H9 (cell line): ENCODE measurements at regions not wholly inside any gene's neighbourhood (a gene's known extent, or its start where the extent isn't known, plus 50 kb on each side); places are given as distances from the start of the nearest gene placed in this dataset.

ENCODE experiments used
- DNase-seq: peaks from one replicate; pipeline ENCODE4 v3.0.0-alpha.2; 2017
- H2AFZ ChIP-seq: one replicate; pipeline ENCODE4 v1.6.1; 2013; ENCODE audit warnings: mild to moderate bottlenecking, low read length, control low read depth, moderate library complexity
- H2AK5ac ChIP-seq: 2 replicates; pipeline ENCODE4 v1.6.1; 2013; ENCODE audit warnings: low read length, control low read depth, mixed read lengths; ENCODE audit not compliant: insufficient read length
- H2BK120ac ChIP-seq: one replicate; pipeline ENCODE4 v1.6.1; 2013; ENCODE audit warnings: low read depth, mild to moderate bottlenecking, low read length, control low read depth, inconsistent platforms; ENCODE audit not compliant: poor library complexity, severe bottlenecking
- H2BK12ac ChIP-seq: 2 replicates; pipeline ENCODE4 v1.6.1; 2013; ENCODE audit warnings: low read length, control low read depth, mixed read lengths, low read depth; ENCODE audit not compliant: insufficient read length
- H2BK15ac ChIP-seq: 2 replicates; pipeline ENCODE4 v1.6.1; 2013; ENCODE audit warnings: low read depth, low read length, control low read depth
- H2BK20ac ChIP-seq: one replicate; pipeline ENCODE4 v1.6.1; 2013; ENCODE audit warnings: low read depth, mild to moderate bottlenecking, low read length, control low read depth, inconsistent platforms; ENCODE audit not compliant: poor library complexity, severe bottlenecking
- H2BK5ac ChIP-seq: 2 replicates; pipeline ENCODE4 v1.6.1; 2013; ENCODE audit warnings: low read length, control low read depth, mixed read lengths; ENCODE audit not compliant: insufficient read length
- H3K14ac ChIP-seq: 2 replicates; pipeline ENCODE4 v1.6.1; 2013; ENCODE audit warnings: low read length, control low read depth; ENCODE audit not compliant: insufficient read depth
- H3K18ac ChIP-seq: 2 replicates; pipeline ENCODE4 v1.6.1; 2013; ENCODE audit warnings: low read depth, mild to moderate bottlenecking, mixed read lengths, low read length, control low read depth; ENCODE audit not compliant: insufficient read length
- H3K23ac ChIP-seq: 2 replicates; pipeline ENCODE4 v1.6.1; 2013; ENCODE audit warnings: low read length, control low read depth, mixed read lengths, low read depth; ENCODE audit not compliant: insufficient read length
- H3K23me2 ChIP-seq: 2 replicates; pipeline ENCODE4 v1.6.1; 2013; ENCODE audit warnings: low read depth, mild to moderate bottlenecking, mixed read lengths, low read length, control low read depth; ENCODE audit not compliant: insufficient read length, poor library complexity, severe bottlenecking
- H3K27ac ChIP-seq: 2 replicates; pipeline ENCODE4 v1.5.1; 2013; ENCODE audit warnings: low read length, control low read depth, mixed read lengths, low read depth; ENCODE audit not compliant: insufficient read length
- H3K27me3 ChIP-seq: 2 replicates; pipeline ENCODE4 v1.6.1; 2013; ENCODE audit warnings: low read length, control low read depth, inconsistent platforms; ENCODE audit not compliant: insufficient read depth
- H3K4ac ChIP-seq: 2 replicates; pipeline ENCODE4 v1.6.1; 2013; ENCODE audit warnings: low read depth, mild to moderate bottlenecking, control low read depth, inconsistent platforms, low read length, moderate library complexity
- H3K4me1 ChIP-seq: 2 replicates; pipeline ENCODE4 v1.6.1; 2013; ENCODE audit warnings: low read length, control low read depth, inconsistent platforms; ENCODE audit not compliant: insufficient read depth
- H3K4me2 ChIP-seq: 2 replicates; pipeline ENCODE4 v1.6.1; 2013; ENCODE audit warnings: low read length, control low read depth, mixed read lengths; ENCODE audit not compliant: insufficient read length, insufficient read depth
- H3K56ac ChIP-seq: 2 replicates; pipeline ENCODE4 v1.6.1; 2013; ENCODE audit warnings: low read depth, mild to moderate bottlenecking, mixed read lengths, low read length, control low read depth; ENCODE audit not compliant: insufficient read length
- H3K79me1 ChIP-seq: 2 replicates; pipeline ENCODE4 v1.6.1; 2013; ENCODE audit warnings: low read depth, mild to moderate bottlenecking, moderate library complexity, low read length, control low read depth, inconsistent platforms; ENCODE audit not compliant: insufficient read depth, poor library complexity, severe bottlenecking
- H3K79me2 ChIP-seq: 2 replicates; pipeline ENCODE4 v1.6.1; 2013; ENCODE audit warnings: low read length, control low read depth, inconsistent platforms; ENCODE audit not compliant: insufficient read depth
- H3K9ac ChIP-seq: 2 replicates; pipeline ENCODE4 v1.6.1; 2013; ENCODE audit warnings: low read length, control low read depth, mixed read lengths; ENCODE audit not compliant: insufficient read length; ENCODE audit errors: extremely low read depth
- H3K9me3 ChIP-seq: one replicate; pipeline ENCODE4 v1.6.1; 2013; ENCODE audit warnings: low read depth, low read length, inconsistent platforms; ENCODE audit not compliant: control insufficient read depth
- H3T11ph ChIP-seq: one replicate; pipeline ENCODE4 v1.6.1; 2013; ENCODE audit warnings: mild to moderate bottlenecking, low read length, control low read depth, inconsistent platforms
- H4K20me1 ChIP-seq: one replicate; pipeline ENCODE4 v1.6.1; 2013; ENCODE audit not compliant: control insufficient read depth, insufficient read length, insufficient read depth
- H4K5ac ChIP-seq: 2 replicates; pipeline ENCODE4 v1.6.1; 2013; ENCODE audit warnings: low read depth, mild to moderate bottlenecking, mixed read lengths, low read length, control low read depth; ENCODE audit not compliant: insufficient read length
- H4K8ac ChIP-seq: replicated peaks from 2 replicates; pipeline ENCODE4 v1.6.1; 2013; ENCODE audit warnings: low read length, control low read depth, mixed read lengths, low read depth; ENCODE audit not compliant: insufficient read length
- H4K91ac ChIP-seq: 2 replicates; pipeline ENCODE4 v1.6.1; 2013; ENCODE audit warnings: low read depth, mild to moderate bottlenecking, moderate library complexity, mixed read lengths, low read length, control low read depth; ENCODE audit not compliant: insufficient read length
- H3K27ac Mint-ChIP-seq, 3 experiments: 2 replicates in 2 of 3; 3 replicates in 1 of 3; pipeline ENCODE4 v1.8.0; 2020 to 2021; ENCODE audit warnings: mixed read lengths in 3 of 3, mild to moderate bottlenecking in 1 of 3, moderate library complexity in 1 of 3
- H3K27me3 Mint-ChIP-seq: 2 replicates; pipeline ENCODE4 v1.8.0; 2021; ENCODE audit warnings: low read depth, mild to moderate bottlenecking, moderate library complexity, mixed read lengths
- H3K36me3 Mint-ChIP-seq, 3 experiments: 2 replicates in 2 of 3; 3 replicates in 1 of 3; pipeline ENCODE4 v1.8.0; 2020 to 2021; ENCODE audit warnings: low read depth in 3 of 3, mixed read lengths in 3 of 3; ENCODE audit not compliant: insufficient read depth in 1 of 3
- H3K4me1 Mint-ChIP-seq, 2 experiments: 2 replicates each; pipeline ENCODE4 v1.8.0; 2020; ENCODE audit warnings: mixed read lengths in 2 of 2
- H3K4me3 Mint-ChIP-seq, 2 experiments: 2 replicates in 1 of 2; 3 replicates in 1 of 2; pipeline ENCODE4 v1.8.0; 2020 to 2021; ENCODE audit warnings: mild to moderate bottlenecking in 2 of 2, mixed read lengths in 2 of 2, moderate library complexity in 1 of 2
- H3K9me3 Mint-ChIP-seq, 2 experiments: 2 replicates in 1 of 2; 3 replicates in 1 of 2; pipeline ENCODE4 v1.8.0; 2020; ENCODE audit warnings: mild to moderate bottlenecking in 2 of 2, mixed read lengths in 2 of 2, moderate library complexity in 1 of 2
- CTCF ChIP-seq: fragments of 200-600 bp; sonication (generic); conservative IDR thresholded peaks from 3 replicates; pipeline ENCODE4 v1.8.0; 2021; ENCODE audit warnings: antibody characterized with exemption, mild to moderate bottlenecking
- WGBS: extraction: QIAGEN DNeasy Blood & Tissue Kit; methylation state at CpG from one replicate; pipeline ENCODE4 v1.1.7; 2013; ENCODE audit warnings: missing lambda C conversion rate, low lambda C conversion rate, mixed read lengths; ENCODE audit not compliant: insufficient read length; ENCODE audit errors: extremely low coverage; 5-methylcytosine and 5-hydroxymethylcytosine counted together

GRCh38 chr20:58583586-58583985 is 67.5 kb upstream of the STX16 start:
- no peak for DNase-seq
- WGBS: no CpG with 5 or more reads among the region's 8 CpGs
- H4K91ac ChIP-seq: no peak overlapping the region
- no peaks in the 10 kb centered on the region for H3K4me1 ChIP-seq
- no peak overlapping the region for H2AFZ ChIP-seq
- Mint-ChIP-seq H3K9me3 (peaks cover 4 to 9% of the 10 kb centered on the region in 2 experiments; a peak in 4 of 5 replicates), H3K36me3 (no peaks in the 10 kb centered on the region), H3K4me1 (peaks cover 16 to 19% of the 10 kb centered on the region in 2 experiments), H3K27me3 (peaks cover 18% of the 10 kb centered on the region), H3K27ac (no peak overlapping the region), H3K4me3 (no peak overlapping the region)
- H4K8ac ChIP-seq: no peak overlapping the region
- H2BK20ac ChIP-seq: no peak overlapping the region
- no peak overlapping the region for H3K4ac ChIP-seq
- H2BK120ac ChIP-seq: no peak overlapping the region
- H3K23me2 ChIP-seq: no peaks in the 10 kb centered on the region
- H3K14ac ChIP-seq: no peak overlapping the region
- no peak overlapping the region for H3T11ph ChIP-seq
- no peaks in the 10 kb centered on the region for H4K20me1 ChIP-seq
- H3K27me3 ChIP-seq: no peaks in the 10 kb centered on the region
- no peak overlapping the region for H2BK15ac ChIP-seq
- H3K56ac ChIP-seq: no peak overlapping the region
- no peak overlapping the region for H3K23ac ChIP-seq
- H3K79me1 ChIP-seq: no peaks in the 10 kb centered on the region
- no peak overlapping the region for H3K4me2 ChIP-seq
- H3K79me2 ChIP-seq: no peaks in the 10 kb centered on the region
- H4K5ac ChIP-seq: no peak overlapping the region
- H2BK12ac ChIP-seq: no peak overlapping the region
- H3K9ac ChIP-seq: no peak overlapping the region
- no peak overlapping the region for H2AK5ac ChIP-seq
- no peak overlapping the region for H2BK5ac ChIP-seq
- no peak overlapping the region for H3K18ac ChIP-seq
- H3K27ac ChIP-seq: no peak overlapping the region
- TF ChIP-seq CTCF: no peak
- no peaks in the 10 kb centered on the region for H3K9me3 ChIP-seq
